ENCODE measurements at regions not wholly inside any gene's neighbourhood (a gene's known extent, or its start where the extent isn't known, plus 50 kb on each side); places are given as distances from the start of the nearest gene placed in this dataset.
"Not testable (repeated sequence)": the region's sequence is repeated elsewhere in the genome, so short reads cannot be mapped to it uniquely, and the experiment has no call there.

- DNase-seq, result no peak
Measured at GRCh38 chr4:137825505-137825904, 293.2 kb upstream of the PCDH18 start.

DNA sequence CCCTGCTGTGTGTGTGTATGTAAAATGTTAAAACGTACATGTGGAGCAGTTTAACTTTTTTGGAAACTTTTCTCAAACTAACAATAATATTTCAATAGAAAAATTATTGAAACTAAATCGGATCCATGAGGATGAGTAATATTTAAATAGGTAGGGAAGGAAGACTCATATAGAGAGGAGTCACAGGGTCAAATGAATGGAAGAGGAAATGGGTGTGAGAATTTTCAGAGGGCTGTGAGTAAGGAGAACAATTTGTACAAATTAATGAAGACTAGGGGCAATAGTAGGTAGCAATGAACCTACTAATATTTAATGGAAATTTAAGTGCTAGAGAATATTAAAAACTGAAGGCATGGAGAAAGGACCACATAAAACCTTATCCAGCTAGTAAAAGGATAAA, 290.7 kb upstream of the PCDH18 start:
- DNase-seq, result no peak

GRCh38 chr4:137819964-137820383, 287.7 kb upstream of the PCDH18 start:
- no peak for DNase-seq

GRCh38 chr4:137812258-137812657, 280.0 kb upstream of the PCDH18 start:
- DNase-seq, result no peak

- DNase-seq, result no peak
Measured at GRCh38 chr4:137806420-137806819, 274.1 kb upstream of the PCDH18 start.

DNA sequence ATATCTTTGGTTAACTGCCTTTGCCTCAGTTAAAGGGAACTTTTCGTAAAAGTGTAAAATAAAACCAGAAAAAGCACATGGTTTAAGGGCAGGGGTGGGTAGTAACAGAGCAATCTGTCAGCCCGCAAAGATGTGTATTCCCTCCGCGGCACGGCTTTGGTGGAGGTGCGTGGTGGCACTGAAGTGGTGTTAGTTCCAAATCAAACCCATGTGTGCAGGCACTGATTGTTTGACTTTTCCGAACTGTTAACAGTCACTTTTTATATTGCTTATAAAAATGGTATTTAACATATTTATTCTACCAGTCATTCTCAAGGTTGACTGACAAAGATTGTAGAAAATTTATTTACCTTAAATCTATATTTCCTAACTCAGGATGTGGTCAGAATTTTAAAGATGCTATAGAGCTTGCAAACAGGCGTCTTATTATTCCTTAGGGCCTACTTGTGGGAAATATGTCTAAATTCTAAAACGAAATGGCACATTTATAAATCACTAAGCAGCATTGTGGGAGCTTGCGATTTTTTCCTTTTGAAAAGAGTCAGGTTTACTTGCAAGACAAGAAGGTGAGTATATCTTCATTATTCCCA, 272.7 kb upstream of the PCDH18 start:
- no peak for DNase-seq

DNA sequence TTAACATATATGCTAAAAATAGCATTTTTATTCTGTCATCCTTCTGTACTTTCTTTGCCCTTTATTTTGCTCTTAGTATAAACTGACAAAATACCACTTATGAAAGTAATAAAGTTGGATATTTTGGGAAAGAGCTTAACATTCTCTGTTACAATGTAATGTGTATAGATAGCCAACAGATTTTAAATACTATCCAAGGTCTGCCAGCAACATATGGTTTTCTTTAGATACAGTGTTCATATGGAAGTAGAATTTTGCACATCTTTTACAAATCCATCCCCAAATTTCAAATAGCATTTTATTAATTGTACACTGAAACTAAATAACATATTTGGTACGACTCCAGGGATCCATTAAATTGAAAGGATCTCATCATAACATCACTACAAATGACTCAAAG, 268.6 kb upstream of the PCDH18 start:
- DNase-seq, result no peak

- DNase-seq, result no peak
Measured at GRCh38 chr4:137794764-137795254, 262.5 kb upstream of the PCDH18 start.

DNA sequence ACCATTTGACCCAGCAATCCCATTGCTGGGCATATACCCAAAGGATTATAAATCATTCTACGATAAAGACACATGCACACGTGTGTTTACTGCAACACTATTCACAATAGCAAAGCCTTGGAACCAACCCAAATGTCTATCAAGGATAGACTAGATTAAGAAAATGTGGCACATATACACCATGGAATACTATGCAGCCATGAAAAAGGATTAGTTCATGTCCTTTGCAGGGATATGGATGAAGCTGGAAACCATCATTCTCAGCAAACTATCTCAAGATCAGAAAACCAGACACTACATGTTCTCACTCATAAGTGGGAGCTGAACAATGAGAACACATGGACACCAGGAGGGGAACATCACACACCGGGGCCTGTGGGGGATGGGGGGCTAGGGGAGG, 257.0 kb upstream of the PCDH18 start:
- not testable (repeated sequence) for DNase-seq

DNA sequence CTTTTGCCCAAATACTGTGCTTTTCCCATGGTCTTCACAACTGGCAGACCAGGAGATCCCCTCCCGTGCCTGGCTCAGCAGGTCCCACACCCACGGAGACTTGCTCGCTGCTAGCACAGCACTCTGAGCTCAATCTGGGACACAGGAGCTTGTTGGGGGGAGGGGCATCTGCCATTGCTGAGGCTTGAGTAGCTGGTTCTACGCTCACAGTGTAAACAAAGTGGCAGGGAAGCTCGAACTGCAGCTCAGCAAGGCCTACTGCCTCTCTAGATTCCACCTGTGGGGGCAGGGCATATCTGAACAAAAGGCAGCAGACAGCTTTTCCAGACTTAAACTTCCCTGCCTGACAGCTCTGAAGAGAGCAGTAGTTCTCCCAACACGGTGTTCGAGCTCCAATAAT, 251.6 kb upstream of the PCDH18 start:
- not testable (repeated sequence) for DNase-seq

DNA sequence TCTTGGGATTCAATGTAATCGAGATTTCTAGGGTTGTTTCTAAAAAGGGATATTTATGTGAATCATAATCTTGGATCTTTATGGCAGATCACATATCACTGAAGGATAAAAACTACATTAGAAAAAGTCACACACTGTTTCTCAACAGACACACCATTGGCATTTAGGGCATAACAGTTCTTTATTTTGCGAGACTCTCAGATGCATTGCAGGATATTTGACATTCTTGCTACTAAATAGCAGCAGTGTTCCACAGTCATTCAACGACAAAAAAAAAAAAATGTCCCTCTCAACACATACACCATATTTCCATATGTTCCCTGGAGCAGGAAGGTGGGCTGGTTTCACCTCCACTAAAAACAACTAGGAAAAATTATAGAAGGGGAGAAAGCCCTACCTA, 243.4 kb upstream of the PCDH18 start:
- DNase-seq, result no peak

DNA sequence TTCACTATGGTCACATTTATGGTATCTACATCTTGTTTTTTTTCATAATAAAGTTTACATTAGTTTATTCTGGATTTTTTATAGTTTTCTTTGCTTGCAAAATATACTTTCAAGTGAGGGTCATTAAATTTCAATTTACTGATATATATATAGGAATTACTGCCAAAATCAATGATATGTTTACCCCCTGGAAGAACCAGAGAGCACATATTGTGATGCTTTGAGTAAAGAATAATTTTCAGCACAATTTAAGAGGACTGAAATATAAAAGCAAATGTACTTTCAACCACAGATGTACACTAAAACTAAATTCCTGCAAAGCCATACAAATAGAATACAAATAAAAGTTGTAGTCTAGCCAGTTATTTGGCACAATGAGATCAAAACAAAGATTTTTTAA, 242.2 kb upstream of the PCDH18 start:
- DNase-seq, result no peak

GRCh38 chr4:137768881-137769280, 236.6 kb upstream of the PCDH18 start:
- no peak for DNase-seq

GRCh38 chr4:137768196-137768595, 235.9 kb upstream of the PCDH18 start:
- DNase-seq, result no peak

GRCh38 chr4:137762591-137762990, 230.3 kb upstream of the PCDH18 start:
- no peak for DNase-seq

DNA sequence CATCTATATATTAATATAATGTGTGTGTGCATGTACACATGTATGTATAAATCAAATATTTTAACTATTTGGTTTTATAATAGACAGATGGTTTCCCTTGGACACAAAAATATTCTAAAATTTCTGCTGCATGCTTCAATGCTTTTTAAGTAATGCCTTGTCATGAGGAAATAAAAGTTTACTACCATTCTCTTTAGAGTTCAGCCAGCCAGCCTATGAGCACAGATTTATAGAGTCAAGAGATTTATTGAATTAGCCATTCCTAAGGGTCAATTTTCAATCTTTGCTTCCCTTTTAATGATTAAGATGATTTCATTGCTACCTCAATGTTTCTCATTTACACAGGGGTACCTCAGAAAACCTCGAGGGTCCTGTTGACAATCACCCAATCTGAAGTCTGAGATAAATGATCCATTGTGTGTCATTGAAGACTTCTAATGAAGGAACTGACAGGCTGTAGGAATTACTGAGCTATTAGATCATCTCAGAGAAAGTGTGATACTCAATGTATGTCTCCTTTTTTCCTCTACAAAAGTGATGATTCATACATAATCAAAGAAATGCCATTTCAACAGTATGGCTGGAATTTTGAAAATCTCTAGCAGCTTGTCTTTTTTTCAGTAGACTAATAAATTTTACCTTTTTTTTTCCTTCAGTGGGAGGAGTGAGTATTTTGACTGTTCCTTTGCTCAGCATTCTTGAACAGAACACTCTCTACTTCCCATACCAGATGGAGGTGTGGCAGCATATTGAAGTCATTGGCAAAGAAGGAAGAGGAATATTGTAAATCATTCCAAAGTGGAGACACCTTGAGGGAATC, 222.6 kb upstream of the PCDH18 start:
- no peak for DNase-seq

DNA sequence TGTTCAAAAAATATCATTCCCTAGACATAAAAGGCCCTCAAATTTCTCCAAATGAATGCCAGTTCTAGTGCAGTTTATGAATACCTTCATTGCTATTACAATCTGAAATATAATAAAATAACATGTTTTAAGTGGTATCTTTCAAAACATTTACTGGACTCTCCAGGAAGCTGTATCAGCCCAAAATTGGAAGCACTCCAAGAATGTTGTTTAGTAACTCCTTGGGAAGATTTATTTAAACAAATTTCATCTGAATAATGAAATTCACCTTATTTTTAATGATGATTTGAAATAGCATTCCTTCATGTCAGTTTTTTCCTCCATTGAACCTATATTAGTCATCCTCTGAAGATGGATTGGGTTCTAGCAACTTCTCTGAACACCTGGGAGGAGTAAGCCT, 217.2 kb upstream of the PCDH18 start:
- no peak for DNase-seq

- no peak for DNase-seq
Measured at GRCh38 chr4:137748616-137749015, 216.3 kb upstream of the PCDH18 start.

DNA sequence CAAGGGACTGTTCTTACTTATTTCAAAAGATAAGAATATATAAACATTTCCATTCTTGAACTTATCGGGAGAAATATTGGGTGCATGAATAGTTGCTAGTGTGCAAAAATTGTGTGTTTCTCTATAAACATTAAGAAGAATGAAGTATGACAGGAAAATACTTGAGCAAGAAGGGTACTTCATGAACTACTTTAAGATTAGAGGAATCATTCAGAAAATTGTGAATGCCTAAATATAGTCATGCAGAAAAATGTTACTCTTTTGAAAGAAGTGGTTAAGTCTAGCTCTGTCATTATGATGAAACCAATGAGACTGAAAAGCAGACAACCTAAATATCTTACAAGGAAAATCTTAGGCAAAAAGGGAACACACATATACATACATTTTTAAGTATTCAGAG, 207.8 kb upstream of the PCDH18 start:
- no peak for DNase-seq

GRCh38 chr4:137739391-137739790, 207.1 kb upstream of the PCDH18 start:
- DNase-seq, result no peak

DNA sequence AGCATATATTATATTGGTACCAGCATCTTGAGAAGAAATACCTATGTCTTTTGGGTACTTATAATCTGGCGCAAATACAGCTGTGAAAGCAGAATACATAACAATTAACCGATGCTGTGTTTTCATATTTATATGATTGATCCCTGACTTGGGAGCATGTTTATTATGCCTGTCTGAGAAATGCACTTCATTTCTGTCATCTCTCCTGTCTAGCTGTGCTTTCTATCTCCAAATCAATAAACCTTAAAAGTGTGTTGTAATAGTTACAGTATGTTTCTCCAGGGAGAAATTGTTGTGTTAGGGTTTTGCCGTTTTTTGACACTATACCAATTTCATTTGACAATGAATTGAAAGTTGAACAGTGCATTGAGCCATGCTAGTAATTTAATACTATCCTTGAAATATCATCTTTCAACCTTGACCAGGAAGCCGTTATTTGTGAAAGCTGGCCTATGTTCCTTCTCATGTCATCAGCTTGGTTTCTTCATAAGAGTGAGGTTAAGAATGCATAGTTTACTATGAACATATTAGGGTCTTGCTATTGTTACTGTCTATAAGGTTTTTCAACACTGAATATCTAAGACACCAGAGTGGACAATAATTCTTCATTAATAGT, 206.2 kb upstream of the PCDH18 start:
- DNase-seq, result no peak

DNA sequence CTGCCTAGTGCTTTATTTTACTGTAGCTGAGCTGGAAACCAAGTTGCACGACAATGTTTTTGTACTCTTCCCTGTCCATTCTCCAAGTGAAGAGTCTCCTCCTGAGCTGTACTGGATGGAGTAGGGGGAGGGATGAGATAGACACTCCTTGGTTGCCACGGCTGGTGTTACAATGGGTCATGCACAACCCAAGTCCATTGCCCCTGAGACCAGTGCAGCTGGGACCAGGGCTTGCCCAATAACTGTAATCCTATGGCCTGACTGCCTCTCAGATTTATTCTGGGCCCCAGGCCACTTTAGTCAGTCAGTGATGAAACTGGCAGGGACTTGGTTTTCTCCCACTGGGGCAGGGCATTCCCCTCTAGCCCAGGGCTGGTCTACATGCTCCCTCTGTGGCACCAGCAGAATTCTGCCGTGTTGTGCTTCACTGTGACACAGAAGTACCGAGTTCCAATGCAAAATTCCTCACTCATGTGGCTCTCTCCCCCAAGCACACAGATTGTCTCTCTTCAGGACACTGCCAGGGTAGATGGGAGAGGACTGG, 203.3 kb upstream of the PCDH18 start:
- no peak for DNase-seq

Measured in stimulated activated CD4-positive, alpha-beta T cell treated with anti-CD3 and anti-CD28 coated beads, Interleukin-12 subunit alpha, Interleukin-12 subunit beta, amount 100 ng/mL, for 4 hours (primary cell).